OCI-LY3 (cell line): ENCODE measurements at regions not wholly inside any gene's neighbourhood (a gene's known extent, or its start where the extent isn't known, plus 50 kb on each side); places are given as distances from the start of the nearest gene placed in this dataset.

Experiments
- H2AFZ ChIP-seq: fragments of 200-600, 300-600 bp; shearing (Covaris generic); 2 replicates; pipeline ENCODE4 v1.6.0; 2014; ENCODE audit warnings: antibody characterized with exemption, low read depth, low read length
- H3K27ac ChIP-seq: fragments of 200-600, 300-600 bp; sonication (generic); 2 replicates; pipeline ENCODE4 v1.5.1; 2014; ENCODE audit warnings: mild to moderate bottlenecking, low read length, moderate library complexity, mixed read lengths
- H3K27me3 ChIP-seq: fragments of 200-600, 300-600 bp; sonication (generic); 2 replicates; pipeline ENCODE4 v1.6.1; 2014; ENCODE audit warnings: low read depth, low read length, mixed read lengths
- H3K36me3 ChIP-seq: fragments of 200-600, 300-600 bp; sonication (generic); replicated peaks from 2 replicates; pipeline ENCODE3; 2014; ENCODE audit warnings: low read depth, low read length, mixed read lengths
- H3K4me1 ChIP-seq: fragments of 300-600, 200-600 bp; sonication (generic); 2 replicates; pipeline ENCODE4 v1.6.1; 2014; ENCODE audit warnings: low read length, mixed read lengths
- H3K4me2 ChIP-seq: fragments of 200-600, 300-600 bp; sonication (generic); 2 replicates; pipeline ENCODE4 v1.6.1; 2014; ENCODE audit warnings: low read length, mixed read lengths
- H3K4me3 ChIP-seq: fragments of 300-600, 200-600 bp; sonication (generic); 2 replicates; pipeline ENCODE4 v1.5.1; 2014; ENCODE audit warnings: antibody characterized with exemption, mild to moderate bottlenecking, low read length, moderate library complexity
- H3K79me2 ChIP-seq: fragments of 300-600, 200-600 bp; shearing (Covaris generic); 2 replicates; pipeline ENCODE4 v1.6.1; 2014; ENCODE audit warnings: mild to moderate bottlenecking, low read length, mixed read lengths
- H3K9ac ChIP-seq: fragments of 300-600, 200-600 bp; shearing (Covaris generic); 2 replicates; pipeline ENCODE4 v1.6.0; 2014; ENCODE audit warnings: mild to moderate bottlenecking, low read length, moderate library complexity
- H3K9me3 ChIP-seq: fragments of 200-600, 300-600 bp; shearing (Covaris generic); 2 replicates; pipeline ENCODE4 v1.6.1; 2014; ENCODE audit warnings: low read length, mixed read lengths; ENCODE audit not compliant: insufficient read depth
- H4K20me1 ChIP-seq: fragments of 200-600, 300-600 bp; sonication (generic); 2 replicates; pipeline ENCODE4 v1.6.1; 2016; ENCODE audit warnings: low read length, mixed read lengths; ENCODE audit not compliant: insufficient read depth
- EZH2phosphoT487 ChIP-seq: fragments of 200-600 bp; shearing (Covaris generic); IDR thresholded peaks from 2 replicates; pipeline ENCODE4 v1.6.1; 2018; ENCODE audit warnings: antibody characterized with exemption, mixed run types, low read depth
- TF ChIP-seq, protein P1 (sequence below): fragments of 200-600, 300-600 bp; sonication (generic); IDR thresholded peaks from 2 replicates; pipeline ENCODE4 v1.5.1; 2014; ENCODE audit warnings: antibody characterized with exemption, low read length, low read depth

GRCh38 chr4:187460016-187460415 lies 535.6 kb upstream of the ZFP42 start:
- no peak overlapping the region for H3K9ac ChIP-seq
- TF ChIP-seq, protein P1, sequence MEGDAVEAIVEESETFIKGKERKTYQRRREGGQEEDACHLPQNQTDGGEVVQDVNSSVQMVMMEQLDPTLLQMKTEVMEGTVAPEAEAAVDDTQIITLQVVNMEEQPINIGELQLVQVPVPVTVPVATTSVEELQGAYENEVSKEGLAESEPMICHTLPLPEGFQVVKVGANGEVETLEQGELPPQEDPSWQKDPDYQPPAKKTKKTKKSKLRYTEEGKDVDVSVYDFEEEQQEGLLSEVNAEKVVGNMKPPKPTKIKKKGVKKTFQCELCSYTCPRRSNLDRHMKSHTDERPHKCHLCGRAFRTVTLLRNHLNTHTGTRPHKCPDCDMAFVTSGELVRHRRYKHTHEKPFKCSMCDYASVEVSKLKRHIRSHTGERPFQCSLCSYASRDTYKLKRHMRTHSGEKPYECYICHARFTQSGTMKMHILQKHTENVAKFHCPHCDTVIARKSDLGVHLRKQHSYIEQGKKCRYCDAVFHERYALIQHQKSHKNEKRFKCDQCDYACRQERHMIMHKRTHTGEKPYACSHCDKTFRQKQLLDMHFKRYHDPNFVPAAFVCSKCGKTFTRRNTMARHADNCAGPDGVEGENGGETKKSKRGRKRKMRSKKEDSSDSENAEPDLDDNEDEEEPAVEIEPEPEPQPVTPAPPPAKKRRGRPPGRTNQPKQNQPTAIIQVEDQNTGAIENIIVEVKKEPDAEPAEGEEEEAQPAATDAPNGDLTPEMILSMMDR: no peak
- TF ChIP-seq EZH2phosphoT487: no peak
- no peaks in the 10 kb centered on the region for H3K36me3 ChIP-seq
- H3K9me3 ChIP-seq: no peaks in the 10 kb centered on the region
- H3K4me3 ChIP-seq: no peak overlapping the region
- no peak overlapping the region for H3K27ac ChIP-seq
- H2AFZ ChIP-seq: no peak overlapping the region
- H3K27me3 ChIP-seq: no peaks in the 10 kb centered on the region
- H3K4me1 ChIP-seq: no peaks in the 10 kb centered on the region
- H3K4me2 ChIP-seq: no peak overlapping the region
- no peaks in the 10 kb centered on the region for H3K79me2 ChIP-seq
- H4K20me1 ChIP-seq: no peaks in the 10 kb centered on the region

GRCh38 chr4:187464573-187464972 lies 531.0 kb upstream of the ZFP42 start:
- H3K27ac ChIP-seq: no peak overlapping the region
- H3K9me3 ChIP-seq: no peaks in the 10 kb centered on the region
- H3K4me3 ChIP-seq: no peak overlapping the region
- TF ChIP-seq EZH2phosphoT487: no peak
- TF ChIP-seq, protein P1: no peak
- no peaks in the 10 kb centered on the region for H3K79me2 ChIP-seq
- H3K27me3 ChIP-seq: no peaks in the 10 kb centered on the region
- H3K4me1 ChIP-seq: no peaks in the 10 kb centered on the region
- H3K9ac ChIP-seq: no peak overlapping the region
- H3K4me2 ChIP-seq: no peak overlapping the region
- H4K20me1 ChIP-seq: no peaks in the 10 kb centered on the region
- H2AFZ ChIP-seq: no peak overlapping the region
- H3K36me3 ChIP-seq: no peaks in the 10 kb centered on the region

DNA sequence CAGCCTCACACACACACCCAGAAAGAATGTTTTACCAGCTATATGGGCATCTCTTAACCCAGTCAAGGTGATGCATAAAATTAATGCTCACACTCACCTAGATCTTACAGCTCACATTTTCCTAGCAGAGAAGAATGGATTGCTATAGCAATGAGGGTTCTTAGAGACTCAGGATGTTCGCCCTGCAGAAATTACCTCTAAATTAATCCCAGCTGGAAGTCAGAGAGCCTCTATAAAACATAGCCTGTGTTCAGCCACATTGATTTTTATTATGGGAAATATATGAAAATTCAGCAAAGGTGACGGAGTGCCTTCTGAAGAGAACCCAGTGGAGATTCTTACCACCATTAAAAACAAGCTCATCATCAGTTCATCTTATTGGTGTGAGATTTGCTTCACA lies 528.3 kb upstream of the ZFP42 start:
- Histone ChIP-seq H3K27ac (no peak overlapping the region), H3K4me2 (no peak overlapping the region), H3K9me3 (no peaks in the 10 kb centered on the region), H3K4me3 (no peak overlapping the region), H3K79me2 (no peaks in the 10 kb centered on the region), H3K27me3 (no peaks in the 10 kb centered on the region), H3K9ac (no peak overlapping the region), H3K4me1 (no peaks in the 10 kb centered on the region), H2AFZ (no peak overlapping the region), H3K36me3 (no peaks in the 10 kb centered on the region), H4K20me1 (no peaks in the 10 kb centered on the region)
- TF ChIP-seq, protein P1: no peak
- no peak for TF ChIP-seq EZH2phosphoT487

DNA sequence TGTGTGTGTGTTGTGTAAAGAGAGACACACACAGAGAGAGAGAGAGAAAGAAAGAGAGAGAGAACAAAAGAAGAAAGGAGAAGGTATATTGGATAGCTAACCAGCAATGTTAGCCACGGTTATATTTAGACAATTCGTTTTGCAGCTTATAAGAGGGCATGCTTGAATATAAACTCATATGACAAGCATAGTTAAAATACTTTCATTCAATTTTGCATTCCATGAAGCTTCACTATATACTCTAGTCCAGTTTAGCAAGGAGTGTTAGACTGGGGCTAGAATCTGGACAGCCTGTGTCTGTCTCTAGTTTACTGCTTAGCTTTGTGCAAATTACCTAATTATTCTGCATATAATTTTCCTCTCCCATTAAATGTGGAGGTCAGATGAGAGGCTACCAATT lies 525.9 kb upstream of the ZFP42 start:
- Histone ChIP-seq H3K4me3 (no peak overlapping the region), H3K9ac (no peak overlapping the region), H3K36me3 (no peaks in the 10 kb centered on the region), H3K4me1 (no peaks in the 10 kb centered on the region), H3K27me3 (no peaks in the 10 kb centered on the region), H3K9me3 (no peaks in the 10 kb centered on the region), H2AFZ (no peak overlapping the region), H3K79me2 (no peaks in the 10 kb centered on the region), H4K20me1 (no peaks in the 10 kb centered on the region), H3K27ac (no peak overlapping the region), H3K4me2 (no peak overlapping the region)
- TF ChIP-seq EZH2phosphoT487: no peak

GRCh38 chr4:187470061-187470460 lies 525.5 kb upstream of the ZFP42 start:
- no peaks in the 10 kb centered on the region for H4K20me1 ChIP-seq
- H3K27me3 ChIP-seq: no peaks in the 10 kb centered on the region
- no peak overlapping the region for H2AFZ ChIP-seq
- TF ChIP-seq, protein P1: no peak
- no peak for TF ChIP-seq EZH2phosphoT487
- no peaks in the 10 kb centered on the region for H3K4me1 ChIP-seq
- H3K36me3 ChIP-seq: no peaks in the 10 kb centered on the region
- no peak overlapping the region for H3K9ac ChIP-seq
- H3K9me3 ChIP-seq: no peaks in the 10 kb centered on the region
- no peaks in the 10 kb centered on the region for H3K79me2 ChIP-seq
- H3K4me3 ChIP-seq: no peak overlapping the region
- H3K27ac ChIP-seq: no peak overlapping the region
- no peak overlapping the region for H3K4me2 ChIP-seq
